Smooth muscle cell (in vitro differentiated cells): ENCODE measurements at regions not wholly inside any gene's neighbourhood (a gene's known extent, or its start where the extent isn't known, plus 50 kb on each side); places are given as distances from the start of the nearest gene placed in this dataset.

ENCODE experiments used
- DNase-seq: peaks from one replicate; lab custom pipeline; 2025; ENCODE audit not compliant: unreplicated experiment; lab: John Stamatoyannopoulos, UW
- H2AFZ ChIP-seq: fragments of 200-600 bp; sonication (generic); 2 replicates; pipeline ENCODE4 v1.6.0; 2016; ENCODE audit warnings: antibody characterized with exemption, low read depth, mild to moderate bottlenecking
- H3F3A ChIP-seq: fragments of 200-600 bp; sonication (generic); 2 replicates; pipeline ENCODE4 v1.6.0; 2017; ENCODE audit warnings: antibody characterized with exemption, low read depth
- H3K27ac ChIP-seq: fragments of 200-600 bp; sonication (generic); 2 replicates; pipeline ENCODE4 v1.5.1; 2016; ENCODE audit warnings: low read depth, mild to moderate bottlenecking
- H3K27me3 ChIP-seq: fragments of 200-600 bp; sonication (generic); 2 replicates; pipeline ENCODE4 v1.6.1; 2016; ENCODE audit warnings: low read depth, mild to moderate bottlenecking
- H3K36me3 ChIP-seq: fragments of 200-600 bp; sonication (generic); 2 replicates; pipeline ENCODE4 v1.5.1; 2016; ENCODE audit warnings: low read depth
- H3K4me1 ChIP-seq: fragments of 200-600 bp; sonication (generic); 2 replicates; pipeline ENCODE4 v1.5.1; 2016; ENCODE audit warnings: low read depth
- H3K4me2 ChIP-seq: fragments of 200-600 bp; sonication (generic); 2 replicates; pipeline ENCODE4 v1.6.0; 2016; ENCODE audit warnings: mild to moderate bottlenecking
- H3K4me3 ChIP-seq: fragments of 200-600 bp; sonication (generic); 2 replicates; pipeline ENCODE4 v1.5.1; 2016; ENCODE audit warnings: mild to moderate bottlenecking
- H3K79me2 ChIP-seq: fragments of 200-600 bp; sonication (generic); 2 replicates; pipeline ENCODE4 v1.6.0; 2016; ENCODE audit warnings: low read depth, mild to moderate bottlenecking
- H3K9ac ChIP-seq: fragments of 200-600 bp; sonication (generic); 2 replicates; pipeline ENCODE4 v1.6.0; 2016; ENCODE audit warnings: low read depth
- H3K9me3 ChIP-seq: fragments of 200-600 bp; sonication (generic); replicated peaks from 2 replicates; pipeline ENCODE4 v1.5.1; 2016; ENCODE audit warnings: low read depth
- H4K20me1 ChIP-seq: fragments of 200-600 bp; sonication (generic); 2 replicates; pipeline ENCODE4 v1.6.0; 2016; ENCODE audit warnings: low read depth
- CTCF ChIP-seq: fragments of 200-600 bp; sonication (generic); IDR thresholded peaks from 2 replicates; pipeline ENCODE4 v1.5.1; 2017; ENCODE audit warnings: borderline replicate concordance, mild to moderate bottlenecking, antibody characterized with exemption; ENCODE audit not compliant: insufficient read depth, poor library complexity, severe bottlenecking
- WGBS: methylation state at CpG from one replicate; pipeline ENCODE4 v1.1.7; 2016; ENCODE audit warnings: low lambda C conversion rate; 5-methylcytosine and 5-hydroxymethylcytosine counted together

GRCh38 chr20:61173961-61174725 is 77.9 kb upstream of the CDH4 start:
- DNase-seq, result no peak
- H3K4me1 ChIP-seq, result no peaks in the 10 kb centered on the region
- H3K36me3 ChIP-seq, result no peaks in the 10 kb centered on the region
- peaks cover 23% of the 10 kb centered on the region for H3K27me3 ChIP-seq
- H3K9me3 ChIP-seq, result no peaks in the 10 kb centered on the region
- H3K27ac ChIP-seq, result no peak overlapping the region
- H3K4me3 ChIP-seq, result no peak overlapping the region
- WGBS, result 86% methylated on average over 4 of the region's 4 CpGs
- H3K4me2 ChIP-seq, result no peak overlapping the region
- H3K9ac ChIP-seq, result no peak overlapping the region
- H2AFZ ChIP-seq, result no peak overlapping the region
- H3K79me2 ChIP-seq, result no peaks in the 10 kb centered on the region
- H3F3A ChIP-seq, result no peaks in the 10 kb centered on the region
- no peaks in the 10 kb centered on the region for H4K20me1 ChIP-seq
- TF ChIP-seq CTCF, result no peak

- Histone ChIP-seq H3K4me3 (no peak overlapping the region), H3F3A (no peaks in the 10 kb centered on the region), H3K9ac (no peak overlapping the region), H3K4me1 (no peaks in the 10 kb centered on the region), H2AFZ (no peak overlapping the region), H4K20me1 (no peaks in the 10 kb centered on the region), H3K36me3 (no peaks in the 10 kb centered on the region), H3K27me3 (peaks cover 33% of the 10 kb centered on the region), H3K79me2 (no peaks in the 10 kb centered on the region), H3K4me2 (no peak overlapping the region), H3K27ac (no peak overlapping the region), H3K9me3 (no peaks in the 10 kb centered on the region)
- no peak for TF ChIP-seq CTCF
- no peak for DNase-seq
- 96% methylated on average over 1 of the region's 1 CpG for WGBS
Measured at GRCh38 chr20:61176874-61177273, 75.2 kb upstream of the CDH4 start.

- no peak for TF ChIP-seq CTCF
- no peak overlapping the region for H2AFZ ChIP-seq
- H3K79me2 ChIP-seq, result no peaks in the 10 kb centered on the region
- WGBS, result 44% methylated on average over 6 of the region's 6 CpGs
- no peaks in the 10 kb centered on the region for H3K9me3 ChIP-seq
- no peaks in the 10 kb centered on the region for H3K36me3 ChIP-seq
- no peaks in the 10 kb centered on the region for H3K4me1 ChIP-seq
- H3F3A ChIP-seq, result no peaks in the 10 kb centered on the region
- H3K27ac ChIP-seq, result no peak overlapping the region
- no peaks in the 10 kb centered on the region for H4K20me1 ChIP-seq
- peaks cover 33% of the 10 kb centered on the region for H3K27me3 ChIP-seq
- no peak overlapping the region for H3K4me2 ChIP-seq
- H3K9ac ChIP-seq, result no peak overlapping the region
- no peak for DNase-seq
- no peak overlapping the region for H3K4me3 ChIP-seq
Measured at GRCh38 chr20:61178551-61179071, 73.5 kb upstream of the CDH4 start.

GRCh38 chr20:61184194-61184593 is 67.9 kb upstream of the CDH4 start:
- H3K4me1 ChIP-seq, result peaks cover 7% of the 10 kb centered on the region
- no peak overlapping the region for H3K4me3 ChIP-seq
- no peak overlapping the region for H3K27ac ChIP-seq
- H2AFZ ChIP-seq, result no peak overlapping the region
- H3K36me3 ChIP-seq, result no peaks in the 10 kb centered on the region
- WGBS, result 94% methylated on average over 9 of the region's 9 CpGs
- H3F3A ChIP-seq, result peaks cover 7% of the 10 kb centered on the region
- peaks cover 13% of the 10 kb centered on the region for H3K27me3 ChIP-seq
- no peaks in the 10 kb centered on the region for H3K9me3 ChIP-seq
- H4K20me1 ChIP-seq, result no peaks in the 10 kb centered on the region
- H3K9ac ChIP-seq, result no peak overlapping the region
- no peak for DNase-seq
- TF ChIP-seq CTCF, result no peak
- H3K4me2 ChIP-seq, result no peak overlapping the region
- H3K79me2 ChIP-seq, result no peaks in the 10 kb centered on the region
